SK-N-SH (cell line): ENCODE measurements at regions not wholly inside any gene's neighbourhood (a gene's known extent, or its start where the extent isn't known, plus 50 kb on each side); places are given as distances from the start of the nearest gene placed in this dataset.

Source experiments
- CTCF ChIA-PET: fragments of 300-600, 350-600 bp; formaldehyde crosslinking; extraction: SDS; loops from one replicate; lab custom pipeline; 2021; lab: Yijun Ruan, JAX
- POLR2A ChIA-PET: fragments of 350-600 bp; sonication (Branson Sonifier 250); formaldehyde crosslinking; extraction: SDS; loops from one replicate; lab custom pipeline; 2020; ENCODE audit warnings: antibody characterized with exemption, inconsistent platforms; lab: Yijun Ruan, JAX
- DNase-seq: peaks from one replicate; pipeline ENCODE4 v3.0.0; 2012
- H2AFZ ChIP-seq: fragments of 200-600 bp; sonication (generic); 2 replicates; pipeline ENCODE4 v1.8.1; 2016; ENCODE audit warnings: antibody characterized with exemption, mild to moderate bottlenecking, low read depth
- H3F3A ChIP-seq: fragments of 200-600 bp; sonication (generic); replicated peaks from 2 replicates; pipeline ENCODE3; 2016; ENCODE audit warnings: antibody characterized with exemption, mild to moderate bottlenecking; ENCODE audit not compliant: insufficient read depth
- H3K27ac ChIP-seq, 2 experiments: fragments of 200-500 bp in 1 of 2; fragments of 200-600 bp in 1 of 2; sonication (Bioruptor generic) in 1 of 2; sonication (generic), shearing (Covaris generic) in 1 of 2; 2 replicates each; pipeline versions ENCODE4 v1.5.1 to v1.6.1; 2014 to 2016; ENCODE audit warnings: low read depth in 2 of 2, inconsistent platforms in 1 of 2, low read length in 1 of 2, mild to moderate bottlenecking in 1 of 2, mixed read lengths in 1 of 2
- H3K27me3 ChIP-seq: fragments of 200-600 bp; sonication (generic), shearing (Covaris generic); 2 replicates; pipeline ENCODE4 v1.6.1; 2016; ENCODE audit warnings: mixed run types; ENCODE audit not compliant: insufficient read depth
- H3K36me3 ChIP-seq, 2 experiments: fragments of 200-500 bp in 1 of 2; fragments of 200-600 bp in 1 of 2; sonication (Bioruptor generic) in 1 of 2; sonication (generic) in 1 of 2; replicated peaks in 1 of 2; 2 replicates each; pipeline versions ENCODE3 to v1.5.1; 2014 to 2016; ENCODE audit warnings: low read length in 1 of 2, mild to moderate bottlenecking in 1 of 2; ENCODE audit not compliant: insufficient read depth in 2 of 2, control insufficient read depth in 1 of 2
- H3K4me1 ChIP-seq, 2 experiments: fragments of 200-500 bp in 1 of 2; fragments of 200-600 bp in 1 of 2; sonication (Bioruptor generic) in 1 of 2; sonication (generic), shearing (Covaris generic) in 1 of 2; 2 replicates each; pipeline versions ENCODE4 v1.5.1 to v1.6.1; 2014 to 2016; ENCODE audit warnings: low read depth in 1 of 2, low read length in 1 of 2, mixed run types in 1 of 2; ENCODE audit not compliant: insufficient read depth in 2 of 2, control insufficient read depth in 1 of 2
- H3K4me2 ChIP-seq: fragments of 200-600 bp; sonication (generic), shearing (Covaris generic); 2 replicates; pipeline ENCODE4 v1.6.1; 2017; ENCODE audit warnings: mixed run types
- H3K4me3 ChIP-seq, 2 experiments: fragments of 200-500 bp in 1 of 2; fragments of 200-600 bp in 1 of 2; sonication (Bioruptor generic) in 1 of 2; sonication (generic), shearing (Covaris generic) in 1 of 2; 2 replicates each; pipeline versions ENCODE4 v1.5.1 to v1.8.1; 2014 to 2016; ENCODE audit warnings: low read depth in 2 of 2, inconsistent platforms in 1 of 2, low read length in 1 of 2, mild to moderate bottlenecking in 1 of 2, mixed read lengths in 1 of 2, moderate library complexity in 1 of 2
- H3K79me2 ChIP-seq: fragments of 200-600 bp; sonication (generic); 2 replicates; pipeline ENCODE4 v1.8.1; 2017; ENCODE audit warnings: mild to moderate bottlenecking; ENCODE audit not compliant: insufficient read depth
- H3K9ac ChIP-seq: fragments of 200-600 bp; sonication (generic); 2 replicates; pipeline ENCODE4 v1.6.1; 2017; ENCODE audit warnings: mixed run types
- H3K9me2 ChIP-seq: fragments of 200-600 bp; sonication (generic); 2 replicates; pipeline ENCODE4 v1.6.1; 2017; ENCODE audit warnings: mixed run types
- H3K9me3 ChIP-seq: fragments of 200-600 bp; sonication (generic); 2 replicates; pipeline ENCODE4 v1.6.1; 2017; ENCODE audit warnings: mixed run types, mild to moderate bottlenecking, moderate library complexity
- H4K20me1 ChIP-seq: fragments of 200-600 bp; sonication (generic); 2 replicates; pipeline ENCODE4 v1.6.1; 2017; ENCODE audit warnings: mild to moderate bottlenecking, mixed run types; ENCODE audit not compliant: insufficient read depth
- CHD2 ChIP-seq: fragments of 150-350 bp; IDR thresholded peaks from 2 replicates; pipeline ENCODE4 v1.6.1; 2018; ENCODE audit warnings: low read length; ENCODE audit not compliant: partially characterized antibody
- FOXM1 ChIP-seq: IDR thresholded peaks from 2 replicates; pipeline ENCODE4 v1.4.0; 2012; ENCODE audit warnings: low read depth, mild to moderate bottlenecking
- JUND ChIP-seq: IDR thresholded peaks from 2 replicates; pipeline ENCODE4 v1.4.0; 2012
- MEF2A ChIP-seq: IDR thresholded peaks from 2 replicates; pipeline ENCODE4 v1.4.0; 2012; ENCODE audit warnings: low read depth, borderline replicate concordance
- MXI1 ChIP-seq: IDR thresholded peaks from 2 replicates; pipeline ENCODE4 v1.6.1; 2012; ENCODE audit warnings: mild to moderate bottlenecking, low read depth, low read length, improper control_type of control experiment
- NRF1 ChIP-seq: IDR thresholded peaks from 2 replicates; pipeline ENCODE4 v1.6.1; 2012; ENCODE audit warnings: low read depth, mild to moderate bottlenecking, low read length
- POLR2AphosphoS5 ChIP-seq: IDR thresholded peaks from 2 replicates; pipeline ENCODE4 v1.6.1; 2012; ENCODE audit warnings: low read depth, low read length
- RAD21 ChIP-seq: IDR thresholded peaks from 2 replicates; pipeline ENCODE4 v1.6.1; 2012; ENCODE audit warnings: mild to moderate bottlenecking, low read length
- RFX5 ChIP-seq: IDR thresholded peaks from 2 replicates; pipeline ENCODE4 v1.6.1; 2012; ENCODE audit warnings: mild to moderate bottlenecking, improper control_type of control experiment, low read length
- RXRA ChIP-seq: IDR thresholded peaks from 2 replicates; pipeline ENCODE4 v1.4.0; 2012; ENCODE audit warnings: low read depth, mild to moderate bottlenecking, borderline replicate concordance
- SMC3 ChIP-seq: IDR thresholded peaks from 2 replicates; pipeline ENCODE4 v1.6.1; 2012; ENCODE audit warnings: low read depth, low read length, improper control_type of control experiment
- TAF1 ChIP-seq: IDR thresholded peaks from 2 replicates; pipeline ENCODE4 v1.6.1; 2012; ENCODE audit warnings: low read depth, mild to moderate bottlenecking, low read length, moderate library complexity, borderline replicate concordance
- TCF12 ChIP-seq: IDR thresholded peaks from 2 replicates; pipeline ENCODE4 v1.4.0; 2012
- TEAD4 ChIP-seq: IDR thresholded peaks from 2 replicates; pipeline ENCODE4 v1.4.0; 2012; ENCODE audit warnings: mild to moderate bottlenecking, borderline replicate concordance; ENCODE audit not compliant: insufficient read depth
- YY1 ChIP-seq: IDR thresholded peaks from 2 replicates; pipeline ENCODE4 v1.4.0; 2012; ENCODE audit warnings: low read depth, mild to moderate bottlenecking
- WGBS: methylation state at CpG from one replicate; pipeline ENCODE4 v1.1.6; 2017; ENCODE audit warnings: low lambda C conversion rate; 5-methylcytosine and 5-hydroxymethylcytosine counted together
- TF ChIP-seq, protein P1 (sequence below): IDR thresholded peaks from 2 replicates; pipeline ENCODE4 v1.4.0; 2012; ENCODE audit warnings: low read depth, borderline replicate concordance
- TF ChIP-seq, protein P2 (sequence below): fragments of 200-600 bp; sonication (generic); IDR thresholded peaks from 2 replicates; pipeline ENCODE4 v1.6.1; 2017; ENCODE audit warnings: antibody characterized with exemption, mild to moderate bottlenecking, moderate library complexity
- TF ChIP-seq, protein P3 (sequence below): fragments of 150-350 bp; IDR thresholded peaks from 2 replicates; pipeline ENCODE4 v1.6.1; 2016; ENCODE audit warnings: mild to moderate bottlenecking, low read depth, low read length
- TF ChIP-seq, protein P4 (sequence below): IDR thresholded peaks from 2 replicates; pipeline ENCODE4 v1.6.1; 2012; ENCODE audit warnings: mild to moderate bottlenecking, low read depth, low read length, moderate library complexity
- TF ChIP-seq, protein P5 (sequence below): IDR thresholded peaks from 2 replicates; pipeline ENCODE4; 2012

DNA sequence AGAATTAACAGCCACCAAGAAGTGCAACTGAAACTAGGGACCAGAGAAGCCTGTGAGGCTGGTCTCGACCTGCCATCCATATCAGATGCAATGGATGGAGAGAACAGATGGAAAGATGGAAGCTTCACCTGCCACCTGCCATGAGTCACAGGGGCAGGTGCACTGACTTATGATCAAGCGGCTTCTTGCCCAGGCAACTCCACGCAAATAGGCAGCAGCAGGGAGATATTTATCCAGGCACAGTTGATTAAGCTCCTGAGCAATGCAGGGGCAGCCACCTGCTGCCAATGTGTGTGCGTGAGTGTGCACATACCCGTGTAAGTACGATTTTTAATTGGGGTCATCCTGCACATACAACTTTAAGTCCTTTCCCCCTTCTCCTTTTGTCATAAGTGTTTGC, 174.2 kb downstream of the PTPRU start:
- Histone ChIP-seq H4K20me1 (no peaks in the 10 kb centered on the region), H3K9me2 (no peaks in the 10 kb centered on the region), H3K79me2 (no peaks in the 10 kb centered on the region), H2AFZ (no peak overlapping the region), H3F3A (no peaks in the 10 kb centered on the region), H3K27ac (peak overlapping the region in 1 of 2 experiments; percentile 39; a peak in 1 of 4 replicates), H3K36me3 (no peaks in the 10 kb centered on the region), H3K27me3 (no peaks in the 10 kb centered on the region), H3K9ac (no peak overlapping the region), H3K4me2 (no peak overlapping the region), H3K4me3 (no peak overlapping the region), H3K9me3 (no peaks in the 10 kb centered on the region), H3K4me1 (peaks cover 0 to 24% of the 10 kb centered on the region in 2 experiments; a peak in 1 of 4 replicates)
- ChIA-PET POLR2A (no interaction called here), CTCF (interaction anchor here (0.6 to 1.0 kb wide), 2 partner anchors 16 to 86 kb away, joined by 3 read pairs; no protein-coding TSS in a partner anchor)
- no peak for DNase-seq
- TF ChIP-seq, protein P1, sequence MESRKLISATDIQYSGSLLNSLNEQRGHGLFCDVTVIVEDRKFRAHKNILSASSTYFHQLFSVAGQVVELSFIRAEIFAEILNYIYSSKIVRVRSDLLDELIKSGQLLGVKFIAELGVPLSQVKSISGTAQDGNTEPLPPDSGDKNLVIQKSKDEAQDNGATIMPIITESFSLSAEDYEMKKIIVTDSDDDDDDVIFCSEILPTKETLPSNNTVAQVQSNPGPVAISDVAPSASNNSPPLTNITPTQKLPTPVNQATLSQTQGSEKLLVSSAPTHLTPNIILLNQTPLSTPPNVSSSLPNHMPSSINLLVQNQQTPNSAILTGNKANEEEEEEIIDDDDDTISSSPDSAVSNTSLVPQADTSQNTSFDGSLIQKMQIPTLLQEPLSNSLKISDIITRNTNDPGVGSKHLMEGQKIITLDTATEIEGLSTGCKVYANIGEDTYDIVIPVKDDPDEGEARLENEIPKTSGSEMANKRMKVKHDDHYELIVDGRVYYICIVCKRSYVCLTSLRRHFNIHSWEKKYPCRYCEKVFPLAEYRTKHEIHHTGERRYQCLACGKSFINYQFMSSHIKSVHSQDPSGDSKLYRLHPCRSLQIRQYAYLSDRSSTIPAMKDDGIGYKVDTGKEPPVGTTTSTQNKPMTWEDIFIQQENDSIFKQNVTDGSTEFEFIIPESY, result no peak
- TF ChIP-seq TCF12 (no peak), JUND (no peak), YY1 (no peak), TAF1 (no peak), RFX5 (no peak)
- WGBS, result 48% methylated on average over 6 of the region's 6 CpGs

DNA sequence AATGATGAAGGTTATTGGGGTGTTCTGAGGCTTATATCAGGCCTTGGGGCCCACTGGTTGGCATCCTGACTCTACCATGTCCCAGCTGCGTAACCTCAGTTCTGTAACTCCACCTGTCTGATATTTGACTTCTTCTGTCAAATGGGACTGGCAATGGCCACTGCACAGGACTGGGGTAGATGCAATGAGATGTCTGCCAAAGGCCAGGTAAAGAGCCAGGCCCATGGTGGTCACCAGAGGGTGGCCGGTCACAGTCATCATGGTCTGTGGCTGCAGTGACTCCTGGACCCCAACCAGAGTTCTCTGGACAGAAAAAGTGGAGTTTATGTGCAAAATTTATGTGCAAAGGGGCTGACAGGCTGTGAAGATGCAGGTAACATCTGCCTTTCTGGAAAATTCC, 173.3 kb downstream of the PTPRU start:
- no peak for DNase-seq
- ChIA-PET CTCF (interaction anchor here (0.6 to 1.4 kb wide), 2 partner anchors 61 to 569 kb away, joined by 3 read pairs; no protein-coding TSS in a partner anchor), POLR2A (no interaction called here)
- no peaks in the 10 kb centered on the region for H3K79me2 ChIP-seq
- H3K27me3 ChIP-seq, result no peaks in the 10 kb centered on the region
- no peak overlapping the region for H3K27ac ChIP-seq
- H3K9me3 ChIP-seq, result no peaks in the 10 kb centered on the region
- 4% methylated on average over 2 of the region's 2 CpGs for WGBS
- peaks cover 0 to 18% of the 10 kb centered on the region in 2 experiments; a peak in 1 of 4 replicates for H3K4me1 ChIP-seq
- H3K4me2 ChIP-seq, result no peak overlapping the region
- no peak overlapping the region for H3K9ac ChIP-seq
- H3K36me3 ChIP-seq, result no peaks in the 10 kb centered on the region
- TF ChIP-seq TEAD4 (no peak), NRF1 (no peak), RAD21 (no peak), MEF2A (no peak), POLR2AphosphoS5 (no peak), RXRA (no peak), FOXM1 (no peak), MXI1 (no peak), CHD2 (no peak), SMC3 (no peak)
- TF ChIP-seq, protein P2, sequence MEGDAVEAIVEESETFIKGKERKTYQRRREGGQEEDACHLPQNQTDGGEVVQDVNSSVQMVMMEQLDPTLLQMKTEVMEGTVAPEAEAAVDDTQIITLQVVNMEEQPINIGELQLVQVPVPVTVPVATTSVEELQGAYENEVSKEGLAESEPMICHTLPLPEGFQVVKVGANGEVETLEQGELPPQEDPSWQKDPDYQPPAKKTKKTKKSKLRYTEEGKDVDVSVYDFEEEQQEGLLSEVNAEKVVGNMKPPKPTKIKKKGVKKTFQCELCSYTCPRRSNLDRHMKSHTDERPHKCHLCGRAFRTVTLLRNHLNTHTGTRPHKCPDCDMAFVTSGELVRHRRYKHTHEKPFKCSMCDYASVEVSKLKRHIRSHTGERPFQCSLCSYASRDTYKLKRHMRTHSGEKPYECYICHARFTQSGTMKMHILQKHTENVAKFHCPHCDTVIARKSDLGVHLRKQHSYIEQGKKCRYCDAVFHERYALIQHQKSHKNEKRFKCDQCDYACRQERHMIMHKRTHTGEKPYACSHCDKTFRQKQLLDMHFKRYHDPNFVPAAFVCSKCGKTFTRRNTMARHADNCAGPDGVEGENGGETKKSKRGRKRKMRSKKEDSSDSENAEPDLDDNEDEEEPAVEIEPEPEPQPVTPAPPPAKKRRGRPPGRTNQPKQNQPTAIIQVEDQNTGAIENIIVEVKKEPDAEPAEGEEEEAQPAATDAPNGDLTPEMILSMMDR, result no peak
- TF ChIP-seq, protein P3, sequence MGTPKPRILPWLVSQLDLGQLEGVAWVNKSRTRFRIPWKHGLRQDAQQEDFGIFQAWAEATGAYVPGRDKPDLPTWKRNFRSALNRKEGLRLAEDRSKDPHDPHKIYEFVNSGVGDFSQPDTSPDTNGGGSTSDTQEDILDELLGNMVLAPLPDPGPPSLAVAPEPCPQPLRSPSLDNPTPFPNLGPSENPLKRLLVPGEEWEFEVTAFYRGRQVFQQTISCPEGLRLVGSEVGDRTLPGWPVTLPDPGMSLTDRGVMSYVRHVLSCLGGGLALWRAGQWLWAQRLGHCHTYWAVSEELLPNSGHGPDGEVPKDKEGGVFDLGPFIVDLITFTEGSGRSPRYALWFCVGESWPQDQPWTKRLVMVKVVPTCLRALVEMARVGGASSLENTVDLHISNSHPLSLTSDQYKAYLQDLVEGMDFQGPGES, result no peak
- TF ChIP-seq, protein P4, sequence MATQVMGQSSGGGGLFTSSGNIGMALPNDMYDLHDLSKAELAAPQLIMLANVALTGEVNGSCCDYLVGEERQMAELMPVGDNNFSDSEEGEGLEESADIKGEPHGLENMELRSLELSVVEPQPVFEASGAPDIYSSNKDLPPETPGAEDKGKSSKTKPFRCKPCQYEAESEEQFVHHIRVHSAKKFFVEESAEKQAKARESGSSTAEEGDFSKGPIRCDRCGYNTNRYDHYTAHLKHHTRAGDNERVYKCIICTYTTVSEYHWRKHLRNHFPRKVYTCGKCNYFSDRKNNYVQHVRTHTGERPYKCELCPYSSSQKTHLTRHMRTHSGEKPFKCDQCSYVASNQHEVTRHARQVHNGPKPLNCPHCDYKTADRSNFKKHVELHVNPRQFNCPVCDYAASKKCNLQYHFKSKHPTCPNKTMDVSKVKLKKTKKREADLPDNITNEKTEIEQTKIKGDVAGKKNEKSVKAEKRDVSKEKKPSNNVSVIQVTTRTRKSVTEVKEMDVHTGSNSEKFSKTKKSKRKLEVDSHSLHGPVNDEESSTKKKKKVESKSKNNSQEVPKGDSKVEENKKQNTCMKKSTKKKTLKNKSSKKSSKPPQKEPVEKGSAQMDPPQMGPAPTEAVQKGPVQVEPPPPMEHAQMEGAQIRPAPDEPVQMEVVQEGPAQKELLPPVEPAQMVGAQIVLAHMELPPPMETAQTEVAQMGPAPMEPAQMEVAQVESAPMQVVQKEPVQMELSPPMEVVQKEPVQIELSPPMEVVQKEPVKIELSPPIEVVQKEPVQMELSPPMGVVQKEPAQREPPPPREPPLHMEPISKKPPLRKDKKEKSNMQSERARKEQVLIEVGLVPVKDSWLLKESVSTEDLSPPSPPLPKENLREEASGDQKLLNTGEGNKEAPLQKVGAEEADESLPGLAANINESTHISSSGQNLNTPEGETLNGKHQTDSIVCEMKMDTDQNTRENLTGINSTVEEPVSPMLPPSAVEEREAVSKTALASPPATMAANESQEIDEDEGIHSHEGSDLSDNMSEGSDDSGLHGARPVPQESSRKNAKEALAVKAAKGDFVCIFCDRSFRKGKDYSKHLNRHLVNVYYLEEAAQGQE, result no peak
- TF ChIP-seq, protein P5, sequence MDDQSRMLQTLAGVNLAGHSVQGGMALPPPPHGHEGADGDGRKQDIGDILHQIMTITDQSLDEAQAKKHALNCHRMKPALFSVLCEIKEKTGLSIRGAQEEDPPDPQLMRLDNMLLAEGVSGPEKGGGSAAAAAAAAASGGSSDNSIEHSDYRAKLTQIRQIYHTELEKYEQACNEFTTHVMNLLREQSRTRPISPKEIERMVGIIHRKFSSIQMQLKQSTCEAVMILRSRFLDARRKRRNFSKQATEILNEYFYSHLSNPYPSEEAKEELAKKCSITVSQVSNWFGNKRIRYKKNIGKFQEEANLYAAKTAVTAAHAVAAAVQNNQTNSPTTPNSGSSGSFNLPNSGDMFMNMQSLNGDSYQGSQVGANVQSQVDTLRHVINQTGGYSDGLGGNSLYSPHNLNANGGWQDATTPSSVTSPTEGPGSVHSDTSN, result no peak
- no peaks in the 10 kb centered on the region for H3F3A ChIP-seq
- H4K20me1 ChIP-seq, result no peaks in the 10 kb centered on the region
- no peak overlapping the region for H3K4me3 ChIP-seq
- no peaks in the 10 kb centered on the region for H3K9me2 ChIP-seq
- H2AFZ ChIP-seq, result no peak overlapping the region
